ENCODE measurements at regions not wholly inside any gene's neighbourhood (a gene's known extent, or its start where the extent isn't known, plus 50 kb on each side); places are given as distances from the start of the nearest gene placed in this dataset.

- DNase-seq (ENCODE audit: low read depth): no peak
Observed at GRCh38 chr12:63250486-63250885, 99.5 kb upstream of the AVPR1A start.

- no peak for DNase-seq (ENCODE audit: low read depth)
Observed at GRCh38 chr12:63238892-63239291, 87.9 kb upstream of the AVPR1A start.

- DNase-seq (ENCODE audit: low read depth): no peak
Observed at GRCh38 chr12:63232896-63233295, 81.9 kb upstream of the AVPR1A start.

GRCh38 chr12:63228853-63229252, 77.9 kb upstream of the AVPR1A start:
- no peak for DNase-seq (ENCODE audit: low read depth)

GRCh38 chr12:63226792-63227463, 75.9 kb upstream of the AVPR1A start:
- DNase-seq (ENCODE audit: low read depth): no peak

- DNase-seq (ENCODE audit: low read depth): no peak
Observed at GRCh38 chr12:63224396-63224795, 73.4 kb upstream of the AVPR1A start.

- no peak for DNase-seq (ENCODE audit: low read depth)
Observed at GRCh38 chr12:63223128-63223527, 72.1 kb upstream of the AVPR1A start.

- DNase-seq (ENCODE audit: low read depth): no peak
Observed at GRCh38 chr12:63222582-63222981, 71.6 kb upstream of the AVPR1A start.

GRCh38 chr12:63220921-63221320, 69.9 kb upstream of the AVPR1A start:
- DNase-seq (ENCODE audit: low read depth): no peak

GRCh38 chr12:63212316-63212715, 61.3 kb upstream of the AVPR1A start:
- DNase-seq (ENCODE audit: low read depth): no peak

- no peak for DNase-seq (ENCODE audit: low read depth)
Observed at GRCh38 chr12:63208956-63209355, 58.0 kb upstream of the AVPR1A start.

GRCh38 chr12:63206909-63207308, 55.9 kb upstream of the AVPR1A start:
- DNase-seq (ENCODE audit: low read depth): no peak

GRCh38 chr12:63206494-63206893, 55.5 kb upstream of the AVPR1A start:
- no peak for DNase-seq (ENCODE audit: low read depth)

All from GM04503 (cell line).